Testis (tissue), 2 donors: ENCODE measurements at regions not wholly inside any gene's neighbourhood (a gene's known extent, or its start where the extent isn't known, plus 50 kb on each side); places are given as distances from the start of the nearest gene placed in this dataset.

Experiments
- DNase-seq: peaks from one replicate; pipeline ENCODE4 v3.0.0-alpha.2; 2019
- H3K27ac ChIP-seq, 2 donors: fragments of 200-600 bp; sonication (generic); one replicate each; pipeline ENCODE4 v1.5.1; 2019
- H3K27me3 ChIP-seq: fragments of 200-600 bp; sonication (generic); one replicate; pipeline ENCODE4 v1.5.1; 2019
- H3K36me3 ChIP-seq: fragments of 200-600 bp; sonication (generic); one replicate; pipeline ENCODE4 v1.5.1; 2017; ENCODE audit warnings: low read depth; ENCODE audit errors: missing control alignments
- H3K4me1 ChIP-seq: fragments of 200-600 bp; sonication (generic); one replicate; pipeline ENCODE4 v1.5.1; 2019
- H3K4me3 ChIP-seq, 2 donors: fragments of 200-600 bp; sonication (generic); one replicate each; pipeline ENCODE4 v1.5.1; 2017 to 2019
- H3K9me3 ChIP-seq: fragments of 200-600 bp; sonication (generic); one replicate; pipeline ENCODE4 v1.5.1; 2017
- CTCF ChIP-seq, 3 experiments: fragments of 450-650 bp in 2 of 3; fragments of 200-600 bp in 1 of 3; sonication (generic) in 1 of 3; IDR thresholded peaks; one replicate each; pipeline ENCODE4 v1.5.1; 2016 to 2019; ENCODE audit warnings: antibody characterized with exemption in 3 of 3, mild to moderate bottlenecking in 2 of 3, moderate library complexity in 1 of 3
- POLR2A ChIP-seq: fragments of 450-650 bp; IDR thresholded peaks from one replicate; pipeline ENCODE4 v1.6.1; 2017; ENCODE audit warnings: antibody characterized with exemption, mild to moderate bottlenecking, moderate library complexity
- WGBS, 2 donors: methylation state at CpG; one replicate each; pipeline ENCODE4 v1.1.5; 2018; 5-methylcytosine and 5-hydroxymethylcytosine counted together
- intact Hi-C: fragments of 100-400 bp; cut with DNase I; formaldehyde crosslinking; loops from one replicate; pipeline ENCODE4 v1.15.1; 2023; ENCODE audit warnings: low total_unique reads

- no peaks in the 10 kb centered on the region for H3K9me3 ChIP-seq
- H3K27ac ChIP-seq, result no peak overlapping the region
- TF ChIP-seq CTCF (IDR thresholded peaks at IDR 0.05) (no peak), POLR2A (no peak)
- H3K4me3 ChIP-seq, result no peak overlapping the region
- no peaks in the 10 kb centered on the region for H3K36me3 ChIP-seq
- no peaks in the 10 kb centered on the region for H3K27me3 ChIP-seq
- intact Hi-C loops, result no loop called here
- H3K4me1 ChIP-seq, result no peaks in the 10 kb centered on the region
- WGBS, 2 donors, result 72 to 73% methylated on average over 2 of the region's 2 CpGs
- no peak for DNase-seq
Measured at GRCh38 chr13:39269004-39269403, 230.7 kb downstream of the NHLRC3 start.

- intact Hi-C loops, result no loop called here
- no peak for DNase-seq
- Histone ChIP-seq H3K36me3 (no peaks in the 10 kb centered on the region), H3K27me3 (no peaks in the 10 kb centered on the region), H3K9me3 (no peaks in the 10 kb centered on the region), H3K4me3 (no peak overlapping the region), H3K4me1 (no peaks in the 10 kb centered on the region), H3K27ac (no peak overlapping the region)
- 89 to 93% methylated on average over 1 of the region's 1 CpG for WGBS, 2 donors
- TF ChIP-seq CTCF (IDR thresholded peaks at IDR 0.05) (no peak), POLR2A (no peak)
Measured at GRCh38 chr13:39269411-39269810, 231.2 kb downstream of the NHLRC3 start.

- Histone ChIP-seq H3K4me3 (no peak overlapping the region), H3K27ac (no peak overlapping the region), H3K4me1 (no peaks in the 10 kb centered on the region), H3K9me3 (no peaks in the 10 kb centered on the region), H3K27me3 (no peaks in the 10 kb centered on the region), H3K36me3 (no peaks in the 10 kb centered on the region)
- no peak for DNase-seq
- intact Hi-C loops, result no loop called here
- WGBS, 2 donors, result 86 to 92% methylated on average over 1 of the region's 1 CpG
- TF ChIP-seq CTCF (IDR thresholded peaks at IDR 0.05), result no peak
- no peak for TF ChIP-seq POLR2A
Measured at GRCh38 chr13:39272994-39273393, 234.7 kb downstream of the NHLRC3 start.

GRCh38 chr13:39273953-39274738 is 235.9 kb downstream of the NHLRC3 start:
- Histone ChIP-seq H3K4me3 (no peak overlapping the region), H3K4me1 (no peaks in the 10 kb centered on the region), H3K36me3 (no peaks in the 10 kb centered on the region), H3K27me3 (no peaks in the 10 kb centered on the region), H3K9me3 (no peaks in the 10 kb centered on the region), H3K27ac (no peak overlapping the region)
- intact Hi-C loops, result no loop called here
- no peak for DNase-seq
- TF ChIP-seq POLR2A (no peak), CTCF (IDR thresholded peaks at IDR 0.05) (no peak)
- 56 to 76% methylated on average over 6 of the region's 6 CpGs for WGBS, 2 donors

- no peak for DNase-seq
- Histone ChIP-seq H3K9me3 (no peaks in the 10 kb centered on the region), H3K4me1 (no peaks in the 10 kb centered on the region), H3K36me3 (no peaks in the 10 kb centered on the region), H3K27me3 (no peaks in the 10 kb centered on the region), H3K4me3 (no peak overlapping the region), H3K27ac (no peak overlapping the region)
- 75 to 87% methylated on average over 3 of the region's 3 CpGs for WGBS, 2 donors
- intact Hi-C loops, result no loop called here
- TF ChIP-seq POLR2A (no peak), CTCF (IDR thresholded peaks at IDR 0.05) (no peak)
Measured at GRCh38 chr13:39274739-39275325, 236.6 kb downstream of the NHLRC3 start.
